Gastroesophageal sphincter (tissue), 2 donors: ENCODE measurements at regions not wholly inside any gene's neighbourhood (a gene's known extent, or its start where the extent isn't known, plus 50 kb on each side); places are given as distances from the start of the nearest gene placed in this dataset.

Source experiments
- EP300 ChIP-seq: sonication (generic); formaldehyde crosslinking; IDR thresholded peaks from one replicate; pipeline ENCODE4 v1.6.1; 2017; ENCODE audit warnings: antibody characterized with exemption, mild to moderate bottlenecking
- POLR2A ChIP-seq, 2 donors: fragments of 450-650 bp; IDR thresholded peaks; one replicate each; pipeline ENCODE4 v1.6.1; 2017; ENCODE audit warnings: antibody characterized with exemption in 2 of 2, mild to moderate bottlenecking in 2 of 2, moderate library complexity in 1 of 2

- no peak for TF ChIP-seq EP300
- TF ChIP-seq POLR2A (IDR thresholded peaks at IDR 0.05), result no peak
These were observed 91.4 kb downstream of the ANXA1 start for GRCh38 chr9:73243078-73243477.
